GM18499 (cell line): ENCODE measurements at regions not wholly inside any gene's neighbourhood (a gene's known extent, or its start where the extent isn't known, plus 50 kb on each side); places are given as distances from the start of the nearest gene placed in this dataset.

Experiments
- ATAC-seq: cut with Tn5 transposase; IDR thresholded peaks from one replicate; pipeline ENCODE4 v1.9.1; 2021; ENCODE audit warnings: moderate number of reproducible peaks; ENCODE audit not compliant: insufficient read depth, unreplicated experiment

DNA sequence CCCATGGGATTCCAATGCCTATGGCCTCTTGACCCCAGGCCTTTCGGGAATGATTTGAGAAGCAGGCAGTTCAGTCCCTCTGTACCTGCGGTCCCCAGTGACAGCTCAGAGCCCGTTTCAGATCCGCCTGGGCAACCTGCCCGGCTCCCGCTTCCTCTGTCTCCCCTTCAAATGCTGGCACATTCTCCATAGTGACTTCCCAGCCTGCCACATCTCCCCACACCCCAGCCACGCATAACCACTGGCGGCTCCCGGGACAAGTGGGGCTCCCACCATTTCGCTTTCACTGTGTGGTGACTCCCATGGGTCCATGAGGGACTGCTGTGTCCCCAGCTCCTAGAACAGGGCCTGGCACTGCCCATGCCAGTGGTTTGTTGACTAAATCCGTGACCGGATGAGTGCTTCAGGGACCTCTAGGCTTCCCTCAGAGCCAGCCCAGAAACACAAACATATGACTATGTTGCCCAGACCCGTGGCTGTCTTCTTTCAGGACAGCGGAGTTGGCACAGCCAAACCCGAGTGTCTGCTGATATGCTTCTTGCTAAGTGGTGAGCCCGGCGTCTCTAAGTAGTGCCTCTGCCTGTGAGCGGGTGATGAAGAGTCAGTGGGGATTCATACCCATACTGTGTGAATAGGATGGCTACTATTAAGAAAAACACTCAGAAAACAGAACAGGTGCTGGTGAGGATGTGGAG, 91.2 kb downstream of the GLI2 start:
- ATAC-seq, result no peak

DNA sequence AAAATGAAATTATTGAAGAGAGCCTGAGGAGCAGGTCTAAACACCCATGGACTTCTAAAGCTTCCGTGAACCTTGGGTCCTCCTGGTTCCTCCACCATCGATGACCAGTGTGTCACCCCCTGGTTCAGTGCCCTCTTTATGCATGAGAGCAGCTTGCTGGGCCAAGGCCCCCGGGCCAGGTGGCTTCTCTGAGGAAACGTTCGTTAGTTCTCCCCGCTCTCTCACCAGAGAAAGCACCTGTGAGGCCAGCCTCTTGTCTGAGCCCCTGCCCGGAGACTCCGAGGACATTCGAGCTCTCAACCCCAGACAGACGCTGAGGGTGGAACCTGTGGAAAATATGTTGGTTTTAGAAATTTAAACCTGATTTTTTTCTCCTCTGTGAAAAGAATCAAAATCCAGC, 92.4 kb downstream of the GLI2 start:
- no peak for ATAC-seq

DNA sequence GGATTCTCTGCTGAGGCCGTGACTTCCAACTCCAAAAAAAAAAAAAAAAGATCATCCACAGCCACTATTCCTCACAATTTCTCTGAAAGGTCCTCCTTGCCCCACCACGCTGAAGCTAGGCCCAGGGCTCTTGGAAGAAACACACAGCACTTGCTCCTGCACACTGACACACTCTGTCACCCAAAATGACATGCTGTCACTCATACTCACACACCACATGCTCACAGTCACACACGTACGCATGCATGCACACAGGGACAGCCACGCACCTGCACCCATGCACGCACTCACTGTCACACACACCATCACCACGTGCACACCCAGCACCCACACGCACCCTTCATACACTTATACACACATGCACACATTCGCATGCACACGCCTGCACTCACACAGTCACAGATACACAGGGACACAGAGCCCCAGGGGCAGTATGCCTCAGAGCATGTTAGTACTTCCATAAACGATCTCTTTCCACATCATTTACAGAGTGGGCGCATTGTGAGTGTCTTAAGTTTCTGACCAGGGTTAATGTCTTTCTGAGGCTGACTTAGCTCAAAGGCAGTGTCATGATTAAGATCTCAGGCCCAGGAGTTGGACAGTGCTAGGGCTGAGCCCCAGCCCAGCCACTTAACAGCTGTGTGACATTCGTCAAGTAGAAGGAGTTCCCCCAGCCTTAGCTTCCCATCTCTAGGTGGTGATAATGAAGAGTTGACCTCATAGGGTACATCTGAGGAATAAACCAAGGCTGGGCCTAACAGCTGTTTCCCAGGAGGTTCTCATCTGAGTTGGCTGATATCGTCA, 93.4 kb downstream of the GLI2 start:
- no peak for ATAC-seq

DNA sequence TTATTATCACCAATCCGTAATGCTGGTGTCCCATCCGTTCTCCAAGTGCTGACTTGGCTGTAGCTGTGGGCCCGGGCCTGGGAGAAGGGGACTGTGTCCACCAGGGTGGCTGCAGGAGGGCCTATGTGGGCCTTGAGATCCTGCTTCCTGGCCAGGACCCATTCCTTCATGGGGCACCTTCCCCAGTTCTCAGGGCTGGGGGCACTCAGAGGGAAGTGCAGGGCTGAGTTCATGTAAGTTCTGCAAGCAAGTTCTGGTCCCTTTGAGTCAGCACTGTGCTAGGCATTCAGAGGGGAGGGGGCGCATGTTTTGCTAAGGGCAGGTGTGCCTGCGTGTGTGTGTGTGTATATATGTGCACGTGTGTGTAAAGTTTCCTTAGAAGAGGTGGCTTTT, 94.0 kb downstream of the GLI2 start:
- ATAC-seq, result no peak

DNA sequence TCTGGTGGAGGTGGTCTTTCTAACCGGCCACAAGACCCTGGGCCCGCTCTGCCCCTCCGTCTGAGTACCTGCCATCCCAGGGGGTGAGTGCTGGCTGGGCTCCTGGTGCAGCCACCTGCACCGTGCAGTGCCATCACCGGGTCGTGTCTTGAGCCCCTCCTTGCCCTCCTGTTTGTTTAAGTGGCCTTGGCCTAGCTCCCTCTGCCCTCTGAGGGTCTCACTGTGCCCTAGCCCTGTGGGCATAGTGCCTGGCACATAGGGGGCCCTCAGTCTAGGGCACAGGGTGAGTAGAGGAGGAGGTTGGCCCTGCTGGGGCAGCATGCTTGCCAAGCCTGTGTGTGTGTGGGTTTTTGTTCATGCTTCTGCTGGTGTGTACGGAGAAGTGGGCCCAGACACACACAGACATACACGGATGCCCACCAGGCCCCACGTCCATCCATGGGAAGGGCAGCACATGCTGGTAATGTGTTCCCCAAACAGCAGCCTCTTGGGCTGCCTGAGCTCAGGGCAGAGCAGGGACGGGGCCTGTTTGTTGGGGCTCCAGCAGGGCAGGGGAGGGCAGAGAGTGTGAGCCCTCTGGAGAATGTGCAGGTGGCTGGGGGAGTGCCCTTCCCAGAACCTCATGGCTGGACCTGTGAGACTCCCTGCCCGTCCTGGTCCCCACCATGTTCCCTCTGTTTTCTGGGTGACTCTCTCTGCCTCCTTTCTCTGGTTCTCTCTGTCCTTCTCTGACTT, 94.6 kb downstream of the GLI2 start:
- ATAC-seq, result no peak

DNA sequence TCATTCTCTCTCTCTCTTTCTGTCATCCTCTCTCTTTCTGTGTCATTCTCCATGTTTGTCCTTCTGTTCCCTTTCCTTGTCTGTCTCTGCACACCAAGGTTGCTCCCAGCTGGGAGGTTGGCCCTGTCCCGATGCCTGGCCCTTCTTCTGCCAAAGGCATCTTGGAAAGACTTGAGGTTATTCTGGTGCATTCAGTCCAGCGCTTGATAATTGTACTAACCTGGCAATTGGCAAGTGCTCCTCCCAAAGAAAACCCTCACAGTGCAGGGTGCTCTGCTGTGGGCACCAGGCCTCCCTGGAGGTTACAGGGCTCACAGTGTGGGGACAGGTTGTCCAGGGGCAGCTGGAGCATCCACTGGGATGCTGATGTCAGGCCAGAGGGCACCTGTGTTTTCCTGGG, 95.4 kb downstream of the GLI2 start:
- ATAC-seq, result no peak

DNA sequence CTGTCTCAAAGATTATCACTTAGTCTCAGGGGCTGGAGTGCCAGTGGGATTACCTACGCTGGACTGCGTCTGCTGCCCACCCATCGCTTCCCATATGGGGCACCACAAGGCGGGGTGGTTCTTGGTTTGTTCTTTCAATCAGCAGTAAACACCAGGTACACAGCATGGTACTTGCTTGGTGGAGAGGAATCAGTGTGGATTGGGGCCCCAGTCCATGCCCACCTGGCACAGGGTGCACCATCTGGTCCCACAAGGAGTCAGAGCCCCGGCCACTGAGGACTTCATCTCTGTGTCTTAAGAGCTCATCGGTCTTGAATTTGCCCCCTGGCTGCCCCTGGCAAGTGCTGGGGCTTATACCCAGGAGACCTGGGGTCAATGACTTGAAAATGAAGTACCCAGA, 96.2 kb downstream of the GLI2 start:
- ATAC-seq, result no peak

DNA sequence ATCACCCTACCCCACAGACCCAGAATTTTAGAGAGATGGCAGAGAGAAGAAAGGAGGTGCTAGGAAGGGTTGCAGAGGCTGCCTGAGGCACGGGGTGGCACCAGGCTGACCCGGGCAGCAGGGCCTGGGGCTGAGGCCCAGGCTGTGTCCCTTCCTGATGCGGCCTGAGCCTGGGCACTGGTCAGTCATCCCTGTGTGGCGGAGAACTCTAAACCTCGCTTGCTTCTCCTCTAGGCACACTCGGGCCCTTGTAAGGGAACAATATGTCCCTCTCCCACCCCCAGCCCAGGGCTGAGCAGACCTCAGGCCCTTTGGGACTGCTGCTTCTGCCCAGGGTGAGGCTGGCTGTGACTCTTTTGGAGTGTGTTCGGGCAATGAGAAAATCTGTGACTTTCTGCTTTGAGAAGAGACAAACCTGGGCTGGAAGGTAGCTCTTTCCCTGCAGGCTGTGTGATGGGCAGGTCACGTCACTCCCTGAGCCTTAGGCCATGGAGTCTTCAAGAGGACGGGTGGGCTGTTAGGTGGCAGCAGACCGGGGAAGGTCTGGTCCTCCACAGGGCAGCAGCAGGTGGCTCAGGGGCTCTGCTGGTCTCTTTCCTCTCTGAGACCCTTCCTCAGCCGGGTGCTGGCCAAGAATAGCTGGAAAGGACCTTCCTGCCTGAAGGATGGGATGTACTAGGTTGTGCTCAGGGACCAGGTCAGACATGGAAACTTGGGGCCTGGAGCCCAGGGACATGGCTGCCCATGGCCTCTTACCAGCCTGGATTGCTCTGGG, 96.8 kb downstream of the GLI2 start:
- ATAC-seq, result no peak

DNA sequence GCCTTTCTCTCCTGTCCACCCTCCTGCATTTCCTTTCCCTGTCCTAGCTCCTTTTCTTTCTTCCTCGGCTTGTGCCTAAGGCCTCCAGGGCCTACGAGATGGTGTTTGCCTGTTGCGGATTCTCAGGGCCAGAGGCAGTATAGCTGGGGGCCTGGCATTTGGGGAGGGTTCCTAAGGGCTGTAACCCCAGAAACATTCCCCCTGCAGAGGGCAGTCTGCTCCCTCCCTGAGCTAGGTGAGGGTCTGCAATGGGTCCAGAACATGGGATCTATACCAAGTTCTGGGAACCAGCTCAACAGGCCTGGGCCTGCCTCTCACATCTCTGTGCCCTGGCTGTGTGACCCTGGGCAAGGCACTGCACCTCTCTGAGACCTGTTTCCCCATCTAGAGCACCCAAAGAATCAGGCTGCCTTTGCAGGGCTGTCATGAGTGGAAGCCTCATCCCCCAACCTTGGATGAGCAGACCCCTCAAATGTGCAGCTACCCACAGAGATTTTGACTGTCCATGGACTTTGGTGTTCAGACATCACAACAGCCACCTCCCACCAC, 97.5 kb downstream of the GLI2 start:
- no peak for ATAC-seq

DNA sequence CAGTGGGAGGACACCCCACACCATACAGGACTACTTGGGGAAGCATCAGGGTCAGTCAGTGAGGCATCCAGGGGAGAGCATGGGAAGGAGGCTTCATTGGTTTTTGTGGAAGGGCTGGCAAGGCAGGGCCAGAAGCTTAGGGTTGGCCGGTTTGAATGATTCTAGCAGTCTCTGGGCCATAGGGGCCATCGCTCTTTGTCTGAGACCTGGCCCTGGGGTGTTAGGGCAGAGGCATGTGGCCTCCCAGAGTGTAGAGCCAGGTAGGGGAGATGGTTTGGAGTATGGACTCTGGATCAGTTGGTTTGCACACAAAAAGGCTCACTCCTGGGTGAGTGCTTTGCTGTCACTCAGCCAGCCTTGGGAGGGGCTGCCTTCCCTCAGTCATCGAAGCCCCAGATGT, 98.5 kb downstream of the GLI2 start:
- ATAC-seq, result no peak

DNA sequence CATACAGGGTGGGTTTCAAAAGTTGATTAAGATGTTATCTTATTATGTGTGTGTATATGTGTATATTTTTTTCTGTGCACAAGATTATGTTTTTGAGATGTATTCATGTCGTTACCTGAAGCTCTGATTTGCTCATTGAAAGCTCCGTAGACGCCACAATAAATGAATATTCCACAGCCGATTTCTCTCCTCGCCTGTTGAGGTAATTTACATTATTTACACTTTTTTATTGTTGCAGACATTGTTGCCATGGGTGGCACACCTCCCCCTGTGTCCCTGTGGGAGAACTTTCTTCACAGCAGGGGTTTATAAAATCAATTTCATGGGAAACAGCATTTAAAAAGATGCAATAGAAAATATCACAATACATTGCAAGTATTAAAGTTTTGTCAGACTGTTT, 100.6 kb downstream of the GLI2 start:
- ATAC-seq, result no peak

DNA sequence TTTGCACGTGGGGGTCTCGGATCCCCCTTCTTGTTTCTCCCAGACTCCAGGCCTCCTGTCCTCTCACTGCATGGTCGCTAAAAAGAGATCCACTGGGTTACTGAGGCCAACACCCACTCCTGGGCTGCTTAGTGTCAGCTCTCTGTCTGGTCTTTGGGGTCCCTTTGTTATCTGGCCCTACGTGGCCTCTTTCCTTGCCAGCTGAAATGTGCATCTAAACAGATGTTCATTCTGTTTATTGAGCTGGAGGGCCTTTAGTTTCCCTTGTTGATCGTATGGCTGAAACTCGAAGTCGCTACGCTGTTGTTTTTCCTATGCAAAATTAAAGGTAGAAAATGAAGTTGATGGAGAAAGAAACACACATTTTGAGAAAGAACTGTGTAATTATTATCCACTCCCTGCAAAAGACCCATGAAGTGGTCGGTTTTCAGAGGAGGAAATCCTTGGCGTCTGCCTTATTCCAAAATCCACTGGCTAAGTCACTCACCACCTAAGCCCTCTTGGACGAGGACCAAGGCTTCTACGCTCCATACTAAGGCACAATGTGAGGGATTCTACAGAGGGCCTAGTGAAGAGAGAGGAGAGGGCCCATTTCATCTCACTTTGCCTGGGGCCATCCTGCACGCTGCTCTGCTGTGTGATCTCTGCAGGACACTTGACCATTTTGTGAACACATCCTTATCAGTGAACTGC, 105.3 kb downstream of the GLI2 start:
- ATAC-seq, result no peak

DNA sequence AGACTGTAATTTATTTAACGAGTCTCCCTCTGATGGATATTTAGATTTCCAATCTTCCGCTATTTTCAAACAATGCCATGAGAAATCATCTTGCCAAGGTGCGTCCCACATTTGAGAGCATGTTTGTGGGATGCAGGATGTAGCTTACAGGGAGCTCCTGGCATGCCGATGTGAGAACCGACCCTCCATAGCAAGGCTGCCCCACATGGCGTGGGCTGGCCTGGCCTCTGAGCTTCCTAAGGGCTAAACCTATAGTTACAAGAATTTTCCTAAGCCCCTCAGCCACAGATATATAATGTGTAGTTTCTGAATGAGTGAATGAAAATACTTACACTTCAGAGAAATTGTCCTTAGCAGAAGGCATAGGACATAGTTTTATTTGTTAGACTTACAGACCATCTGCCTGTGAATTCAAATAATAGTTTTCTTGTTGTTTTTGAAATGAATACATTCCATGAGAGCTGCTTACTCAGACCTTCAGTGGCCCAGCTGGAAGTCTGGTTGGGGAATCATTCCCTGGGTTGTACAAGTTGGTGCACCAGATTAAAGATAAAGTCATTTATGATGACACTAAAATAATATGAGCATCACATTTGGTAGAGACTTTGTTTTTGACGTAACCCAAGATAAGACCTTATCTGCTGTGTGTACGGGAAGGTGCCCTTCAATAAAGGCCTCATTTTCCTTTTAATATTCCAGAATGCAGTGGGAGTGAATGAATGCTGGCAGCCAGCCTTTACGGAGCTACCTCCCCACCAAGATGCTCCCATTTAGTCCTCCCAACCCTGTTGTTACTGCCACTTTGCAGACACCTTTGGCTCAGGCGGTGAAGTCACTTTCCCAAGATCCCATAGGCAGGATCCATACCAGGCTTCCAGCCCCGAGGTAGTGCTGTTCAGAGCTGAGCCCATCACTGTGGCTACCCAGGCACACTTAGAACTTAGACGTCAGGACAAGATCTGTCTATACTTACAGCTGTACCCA, 107.1 kb downstream of the GLI2 start:
- no peak for ATAC-seq

DNA sequence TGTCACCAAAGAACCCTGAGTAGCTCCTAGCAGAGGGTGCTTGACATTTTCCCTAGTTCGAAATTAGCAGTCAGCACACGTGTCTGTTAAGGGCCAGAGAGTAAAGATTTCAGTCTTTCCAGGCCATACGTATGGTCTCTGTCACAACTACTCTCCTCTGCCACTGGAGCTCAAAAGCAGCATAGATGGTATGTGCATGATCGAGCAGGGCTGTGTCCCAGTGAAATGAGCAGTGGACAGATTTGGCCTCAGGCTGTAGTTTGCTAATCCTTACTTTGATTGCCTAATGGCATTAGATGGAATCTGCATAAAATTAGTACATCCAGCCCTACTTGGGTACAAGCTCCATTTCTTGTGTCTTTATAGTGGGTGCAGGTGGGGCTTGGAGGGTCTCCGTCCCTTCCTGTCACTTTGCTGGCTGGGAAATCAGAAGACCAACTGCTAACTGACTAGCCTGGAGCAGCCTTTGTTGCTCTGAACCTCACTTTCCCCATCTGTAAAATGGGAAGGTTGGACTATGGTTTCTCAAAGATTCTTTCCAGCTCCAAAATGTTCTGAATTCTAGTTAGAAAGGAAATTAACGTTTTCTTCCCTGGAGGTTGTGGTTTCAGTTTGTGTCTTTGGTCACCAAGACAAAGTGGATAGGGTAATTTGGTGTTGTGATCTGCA, 108.5 kb downstream of the GLI2 start:
- ATAC-seq, result no peak

DNA sequence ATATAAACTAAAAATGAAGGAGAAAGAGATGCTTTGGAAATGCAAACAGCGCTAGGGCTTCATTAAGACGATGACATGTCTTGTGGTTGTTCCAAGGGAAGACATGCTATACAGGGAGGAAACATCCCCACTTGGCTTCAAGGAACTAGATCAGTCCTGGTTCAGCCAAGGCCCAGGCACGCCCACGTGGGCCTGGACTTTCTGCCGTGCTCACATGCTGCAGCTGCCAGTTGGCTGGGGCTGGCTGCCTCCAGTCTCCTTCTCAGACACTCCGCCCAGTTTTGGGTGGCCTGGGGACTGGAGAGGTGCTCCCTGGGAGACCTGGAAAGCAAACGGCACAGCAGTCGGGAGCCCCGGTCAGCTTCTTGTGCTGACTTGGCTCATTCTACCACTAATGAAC, 109.6 kb downstream of the GLI2 start:
- ATAC-seq, result no peak

DNA sequence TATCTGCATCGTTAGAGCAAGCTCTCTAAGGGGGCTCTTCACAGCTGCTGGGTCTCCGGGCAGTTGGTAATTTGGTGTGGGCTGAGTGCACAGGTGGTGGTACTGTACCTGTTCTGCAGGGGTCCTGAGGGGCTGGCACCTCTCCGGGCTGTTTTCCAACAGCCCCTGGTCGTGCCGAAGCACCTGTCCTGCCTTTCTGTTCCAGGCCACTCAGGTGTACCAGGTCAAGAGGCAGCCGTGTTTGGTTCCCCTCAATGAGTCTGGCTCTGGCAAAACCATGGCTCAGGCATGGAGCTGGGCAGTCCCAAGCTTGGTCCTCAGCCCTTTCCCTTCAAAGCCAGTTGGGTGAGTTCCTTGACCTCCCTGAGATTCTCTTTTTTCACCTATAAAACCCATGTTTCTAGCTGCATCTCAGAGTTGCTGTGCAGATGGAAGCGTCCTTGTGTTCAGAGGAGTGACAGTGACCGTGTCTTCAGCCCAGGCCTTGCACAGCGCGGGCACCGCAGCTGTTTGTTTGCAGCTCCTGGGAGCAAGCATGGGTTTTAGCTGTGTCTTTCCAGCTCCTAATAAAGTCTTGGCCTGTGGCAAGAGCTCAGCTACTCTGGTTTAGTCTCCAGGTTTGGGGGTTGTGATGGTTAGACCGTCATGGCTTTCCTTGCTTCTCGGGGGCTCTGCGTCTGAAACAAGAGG, 110.9 kb downstream of the GLI2 start:
- no peak for ATAC-seq

DNA sequence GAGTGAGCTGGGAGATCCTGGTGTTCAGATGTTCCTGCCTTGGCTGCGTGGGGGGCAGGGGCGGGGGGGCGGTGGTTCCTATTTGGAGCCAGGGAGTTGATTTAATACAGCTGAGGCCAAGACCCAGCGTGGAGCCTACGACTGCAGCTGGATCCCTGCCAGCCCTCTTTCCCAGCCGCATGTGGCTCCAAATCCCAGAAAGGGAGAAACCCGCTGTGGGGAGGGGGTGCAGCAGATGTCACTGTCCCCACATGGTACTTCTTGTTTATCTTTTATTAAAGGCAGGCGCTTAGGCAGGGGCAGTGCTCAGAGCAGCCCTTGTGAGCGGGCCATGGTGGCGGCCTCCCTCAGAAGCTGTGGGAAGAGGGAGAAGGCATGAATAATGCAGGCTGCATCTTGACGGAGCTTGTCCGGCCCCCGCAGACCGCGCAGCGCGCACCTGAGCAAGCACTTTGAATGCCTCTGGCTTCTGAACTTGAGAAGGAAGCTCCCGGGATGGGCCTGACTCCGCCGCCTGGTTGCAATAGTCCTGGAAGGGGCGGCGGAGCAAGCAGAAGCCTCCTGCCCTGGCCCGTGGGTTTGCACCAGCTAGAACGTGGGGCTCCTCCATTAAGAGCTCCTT, 112.1 kb downstream of the GLI2 start:
- no peak for ATAC-seq
